ENCODE measurements at regions not wholly inside any gene's neighbourhood (a gene's known extent, or its start where the extent isn't known, plus 50 kb on each side); places are given as distances from the start of the nearest gene placed in this dataset.
A peak's percentile ranks its signal among the peaks of the same experiment; 100 is the strongest.
"Not testable (repeated sequence)": the region's sequence is repeated elsewhere in the genome, so short reads cannot be mapped to it uniquely, and the experiment has no call there.

DNA sequence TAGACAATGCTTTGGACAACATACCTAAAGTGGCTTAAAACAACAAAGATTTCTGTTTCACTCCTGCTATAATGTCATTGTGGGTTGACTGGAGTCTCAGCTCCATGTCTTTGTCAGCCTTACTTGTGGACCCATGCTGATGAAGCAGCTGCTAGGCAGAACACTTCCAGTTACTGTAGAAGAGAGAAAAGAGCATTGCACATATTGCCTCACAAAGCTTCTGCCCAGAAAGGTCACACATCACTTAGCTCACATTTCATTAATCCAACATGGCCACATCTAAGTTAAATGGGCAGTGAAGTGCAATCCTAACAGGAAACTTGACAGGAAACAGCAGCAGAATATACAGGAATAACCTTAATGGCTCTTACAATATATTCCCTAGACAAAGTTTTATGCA lies 480.5 kb upstream of the HTR1E start:
- DNase-seq, result peak; percentile 3

DNA sequence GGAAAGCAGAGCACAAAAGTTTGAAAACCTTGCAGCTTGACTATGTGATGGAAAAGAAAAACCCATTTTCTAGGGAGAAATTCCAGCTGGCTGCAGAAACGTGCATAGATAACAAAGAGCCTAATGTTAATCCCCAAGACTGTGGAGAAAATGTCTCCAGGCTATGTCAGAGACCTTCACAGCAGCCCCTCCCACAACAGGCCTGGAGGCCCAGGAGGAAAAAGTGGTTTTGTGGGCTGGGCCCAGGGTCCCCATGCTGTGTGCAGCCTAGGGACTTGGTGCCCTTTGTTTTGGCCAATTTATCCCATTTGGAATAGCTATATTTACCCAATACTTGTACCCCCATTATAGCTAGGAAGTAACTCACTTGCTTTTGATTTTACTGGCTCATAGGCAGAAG lies 484.1 kb upstream of the HTR1E start:
- no peak for DNase-seq

DNA sequence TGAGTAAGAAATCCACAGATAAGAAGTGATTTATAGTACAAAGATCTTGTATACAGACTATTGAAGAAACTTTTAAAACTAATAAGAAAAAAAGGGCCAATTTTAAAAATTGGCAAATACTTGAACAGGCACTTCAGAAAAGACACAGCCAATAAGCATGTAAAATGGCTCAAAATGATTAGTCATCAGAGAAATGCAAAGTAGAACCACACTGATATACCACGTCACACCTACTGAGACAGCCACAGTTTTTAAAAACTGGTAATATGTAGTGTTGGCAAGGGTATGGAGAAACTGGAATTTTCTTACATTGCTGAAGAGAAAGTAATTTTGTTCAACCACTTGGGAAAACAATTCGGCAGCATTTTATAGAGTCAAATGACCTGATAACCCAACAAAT lies 488.9 kb upstream of the HTR1E start:
- DNase-seq, result no peak

DNA sequence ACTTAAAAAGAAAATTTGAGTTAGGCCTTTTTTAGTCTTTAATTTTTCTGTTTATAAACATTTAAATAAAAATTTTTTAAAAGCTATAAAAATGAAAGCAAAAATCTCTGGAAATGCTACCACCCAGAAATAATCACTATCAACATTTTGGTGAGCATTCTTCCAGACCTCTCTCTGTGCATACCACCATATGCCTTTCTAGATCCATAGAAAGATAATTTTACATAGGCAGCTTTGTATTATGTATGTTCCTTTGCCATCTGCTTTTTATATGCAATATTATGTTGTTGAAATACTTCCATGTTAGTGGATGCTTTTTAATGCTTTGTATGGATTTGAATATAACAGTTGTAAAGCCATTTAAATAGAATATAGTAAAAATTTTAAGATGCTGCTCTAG lies 496.7 kb upstream of the HTR1E start:
- DNase-seq, result no peak

DNA sequence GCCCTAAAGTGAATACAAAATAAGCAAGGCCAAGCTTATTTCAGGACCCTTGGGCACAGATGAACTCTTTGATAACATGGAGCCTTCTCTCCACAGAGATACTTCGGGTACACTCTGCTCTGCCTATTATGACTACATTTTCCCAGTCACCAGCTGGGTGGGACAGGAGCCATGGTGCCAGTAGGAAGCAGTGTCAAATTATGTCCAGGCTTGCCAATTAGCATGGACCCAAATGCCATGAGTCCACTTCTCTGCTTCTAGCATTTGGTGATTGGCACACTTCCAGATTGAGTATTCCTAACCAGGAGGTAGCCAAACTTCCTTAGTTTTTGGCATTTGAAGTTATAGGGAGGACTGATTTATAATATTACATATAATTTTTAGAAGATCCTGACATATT lies 513.8 kb upstream of the HTR1E start:
- no peak for DNase-seq

DNA sequence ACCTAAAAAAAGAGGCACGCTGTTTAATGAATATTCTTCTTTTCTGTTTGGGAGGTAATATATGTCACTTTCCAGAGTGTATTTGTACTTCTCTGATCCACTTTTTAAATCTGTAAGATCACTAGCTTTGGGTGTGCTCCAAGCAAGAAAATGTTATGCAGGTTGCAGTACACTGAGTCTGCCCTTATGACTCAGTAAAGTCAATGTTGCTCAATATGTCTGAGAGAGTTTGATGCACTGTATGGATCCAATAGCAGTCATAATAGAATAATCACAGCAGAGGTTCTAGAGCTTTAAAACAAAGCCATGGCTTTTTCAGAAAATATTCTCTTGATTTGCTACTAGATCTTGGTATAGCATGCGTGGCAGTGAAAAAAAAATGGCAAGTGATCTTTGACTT lies 525.3 kb upstream of the HTR1E start:
- no peak for DNase-seq

DNA sequence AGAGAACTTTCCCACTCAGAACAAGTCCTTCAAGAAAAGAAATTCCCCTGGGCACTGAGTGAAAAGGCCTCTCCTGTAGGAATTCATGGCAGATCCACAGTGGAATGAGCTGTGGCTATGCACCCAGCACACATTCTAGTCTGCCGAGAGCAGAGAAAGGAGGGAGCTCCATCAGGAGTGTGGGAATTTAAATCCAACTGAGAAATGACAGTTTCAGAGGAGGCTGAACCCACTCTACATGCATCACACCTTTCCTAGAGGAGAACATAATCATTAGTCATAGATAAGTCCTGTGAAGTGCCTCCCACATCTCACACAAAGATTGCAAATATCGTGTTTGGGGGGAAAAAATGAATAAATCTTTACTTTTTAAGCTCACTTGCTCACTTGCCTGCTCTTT lies 530.2 kb upstream of the HTR1E start:
- no peak for DNase-seq

DNA sequence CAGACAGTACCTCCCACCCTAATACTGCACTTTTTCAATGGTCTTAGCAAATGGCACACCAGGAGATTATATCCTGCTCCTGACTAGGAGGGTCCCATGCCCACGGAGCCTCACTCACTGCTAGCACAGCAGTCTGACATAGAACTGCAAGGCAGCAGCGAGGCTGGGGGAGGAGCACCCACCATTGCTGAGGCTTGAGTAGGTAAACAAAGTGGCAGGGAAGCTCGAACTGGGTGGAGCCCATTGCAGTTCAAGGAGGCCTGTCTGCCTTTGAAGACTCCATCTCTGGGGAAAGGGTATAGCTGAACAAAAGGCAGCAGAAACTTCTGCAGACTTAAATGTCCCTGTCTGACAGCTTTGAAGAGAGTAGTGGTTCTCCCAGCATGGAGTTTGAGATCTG lies 544.5 kb upstream of the HTR1E start:
- DNase-seq, result not testable (repeated sequence)

DNA sequence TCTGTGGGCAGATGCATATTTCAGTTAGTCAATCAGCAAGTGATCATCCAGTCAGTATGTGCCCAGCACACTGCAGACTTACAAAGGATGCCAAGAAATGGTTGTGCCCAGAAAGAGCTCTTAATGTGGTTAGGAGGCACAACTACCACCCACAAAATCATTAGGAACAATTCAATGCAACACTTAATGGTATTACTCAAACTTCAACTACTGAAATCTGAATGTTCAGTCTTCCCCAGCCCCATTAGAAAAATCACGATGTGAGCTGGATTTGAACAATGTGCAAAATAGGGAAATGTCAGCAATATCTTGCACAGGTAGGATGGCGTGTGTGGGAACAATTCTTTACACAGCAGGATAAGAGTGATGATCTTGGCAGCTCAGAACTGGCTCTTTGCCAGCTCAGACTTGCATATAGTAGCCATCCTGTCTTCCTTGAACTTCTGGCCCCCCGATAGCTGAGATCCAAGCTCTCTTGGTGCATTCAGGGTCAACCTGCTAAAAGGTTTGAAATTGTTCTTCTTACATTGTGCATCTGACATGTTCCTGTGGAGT lies 556.7 kb upstream of the HTR1E start:
- DNase-seq, result no peak

DNA sequence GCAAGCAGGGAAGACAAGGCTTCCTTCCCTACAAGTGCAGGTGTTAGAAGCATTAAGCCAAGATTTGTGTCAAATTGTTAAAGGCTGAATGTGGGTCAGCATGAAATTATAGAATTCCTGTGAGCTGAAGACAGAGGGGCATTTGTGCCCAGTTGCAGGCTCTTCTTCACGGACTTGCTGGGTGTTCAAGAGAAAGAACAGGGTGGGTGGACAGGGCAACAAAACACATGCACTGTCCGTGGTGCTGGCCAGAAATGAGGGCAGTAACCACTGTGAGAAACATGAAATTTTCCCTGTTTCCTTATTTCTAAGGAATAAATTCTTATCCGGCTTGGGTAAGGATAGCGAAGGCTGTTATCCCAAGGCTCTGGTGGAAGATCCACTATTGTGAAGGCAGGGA lies 579.5 kb upstream of the HTR1E start:
- no peak for DNase-seq

DNA sequence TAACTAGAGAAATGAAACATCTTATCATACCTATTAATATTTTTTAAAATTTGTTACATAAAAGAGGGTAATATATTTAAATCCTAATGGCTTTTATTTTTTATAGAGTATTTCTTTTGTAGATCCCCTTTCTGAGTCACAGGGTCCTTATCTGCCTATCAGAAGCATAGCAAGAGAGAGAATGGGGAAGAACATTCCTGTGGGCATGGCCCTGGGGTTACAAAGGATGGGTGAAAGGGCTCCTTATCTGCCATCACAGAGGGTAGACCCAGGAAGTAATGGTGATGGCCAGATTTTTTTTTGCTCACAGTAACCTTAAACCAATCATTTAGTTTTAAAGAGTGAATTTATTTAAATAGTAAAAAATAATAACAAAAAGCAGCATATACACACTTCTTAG lies 582.1 kb upstream of the HTR1E start:
- DNase-seq, result no peak

DNA sequence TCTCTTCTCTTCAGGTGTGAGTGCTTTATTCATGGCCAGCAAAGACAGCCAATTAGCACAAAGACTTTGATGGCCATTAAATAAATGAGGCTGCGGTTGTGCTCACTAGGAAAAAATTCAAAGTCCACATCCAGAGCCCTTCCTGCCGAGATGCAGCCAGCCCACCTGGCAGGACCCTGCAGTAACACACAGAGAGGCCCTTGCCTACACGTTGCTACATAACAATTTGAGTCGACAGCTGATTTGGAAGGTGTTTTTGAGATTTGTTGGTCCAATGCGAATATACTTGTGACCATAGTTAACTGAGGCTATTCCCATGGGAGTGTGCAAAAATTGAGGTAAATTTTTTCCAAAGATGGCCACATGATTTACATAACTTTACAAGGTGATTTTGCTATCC lies 605.4 kb upstream of the HTR1E start:
- DNase-seq, result no peak

DNA sequence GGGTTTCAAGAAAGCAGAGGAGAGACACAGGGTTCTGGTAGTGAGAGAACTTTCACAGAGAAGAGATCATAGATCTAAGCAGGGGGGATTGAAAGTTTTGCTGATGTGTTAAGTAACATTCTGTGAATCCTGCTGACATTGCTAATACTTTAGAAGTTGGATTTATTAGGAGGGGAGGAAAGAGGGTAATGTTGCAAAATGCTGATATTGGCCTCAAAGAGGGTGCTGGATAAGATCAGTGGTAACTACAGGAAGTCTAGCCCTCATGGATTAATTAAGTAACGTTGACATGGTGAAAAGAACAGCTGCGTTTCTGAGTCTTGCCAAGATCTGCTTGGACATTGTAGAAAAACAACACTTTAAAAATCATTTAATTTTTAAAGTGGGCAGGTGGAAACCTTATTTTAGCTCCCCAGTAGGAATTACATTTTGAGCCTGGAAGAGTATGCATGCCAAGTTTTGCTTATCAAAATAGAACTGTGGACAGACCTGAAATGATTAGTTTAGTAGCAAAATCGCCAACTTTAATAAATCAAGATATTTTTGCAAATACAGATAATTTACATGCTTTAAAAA lies 606.0 kb upstream of the HTR1E start:
- no peak for DNase-seq

DNA sequence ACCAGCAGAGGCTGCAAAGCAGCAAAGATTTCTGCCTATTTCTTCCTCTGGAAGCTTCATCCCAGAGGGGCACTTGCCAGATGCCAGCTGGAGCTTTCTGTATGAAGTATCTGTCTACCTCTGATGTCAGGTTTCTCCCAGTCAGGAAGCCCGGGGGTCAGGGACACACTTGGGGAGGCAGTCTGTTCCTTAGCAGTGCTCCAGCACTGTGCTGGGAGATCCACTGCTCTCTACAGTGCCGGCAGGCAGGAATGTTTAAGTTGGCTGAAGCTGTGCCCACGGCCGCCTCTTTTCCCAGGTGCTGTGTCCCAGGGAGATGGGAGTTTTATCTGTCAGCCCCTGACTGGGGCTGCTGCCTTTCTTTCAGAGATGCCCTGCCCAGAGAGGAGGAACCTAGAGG lies 631.1 kb upstream of the HTR1E start:
- no peak for DNase-seq

DNA sequence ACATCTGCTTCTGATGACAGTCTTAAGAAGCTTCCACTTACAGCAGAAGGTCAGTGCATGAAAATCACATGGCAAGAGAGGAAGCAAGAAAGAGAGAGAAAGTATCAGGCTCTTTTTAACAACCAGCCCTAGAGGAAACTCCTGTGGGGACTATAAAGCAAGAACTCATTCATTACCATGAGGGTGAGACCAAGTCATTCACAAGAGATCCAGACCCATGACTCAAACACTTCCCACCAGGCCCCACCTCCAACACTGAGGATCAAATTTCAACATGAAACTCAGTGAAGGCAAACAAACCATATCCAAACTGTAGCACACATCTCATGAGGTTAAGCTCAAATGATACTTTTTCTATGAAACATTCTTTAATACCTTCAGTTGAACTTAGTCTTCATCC lies 643.2 kb upstream of the SYNCRIP start:
- DNase-seq, result peak; percentile 14

DNA sequence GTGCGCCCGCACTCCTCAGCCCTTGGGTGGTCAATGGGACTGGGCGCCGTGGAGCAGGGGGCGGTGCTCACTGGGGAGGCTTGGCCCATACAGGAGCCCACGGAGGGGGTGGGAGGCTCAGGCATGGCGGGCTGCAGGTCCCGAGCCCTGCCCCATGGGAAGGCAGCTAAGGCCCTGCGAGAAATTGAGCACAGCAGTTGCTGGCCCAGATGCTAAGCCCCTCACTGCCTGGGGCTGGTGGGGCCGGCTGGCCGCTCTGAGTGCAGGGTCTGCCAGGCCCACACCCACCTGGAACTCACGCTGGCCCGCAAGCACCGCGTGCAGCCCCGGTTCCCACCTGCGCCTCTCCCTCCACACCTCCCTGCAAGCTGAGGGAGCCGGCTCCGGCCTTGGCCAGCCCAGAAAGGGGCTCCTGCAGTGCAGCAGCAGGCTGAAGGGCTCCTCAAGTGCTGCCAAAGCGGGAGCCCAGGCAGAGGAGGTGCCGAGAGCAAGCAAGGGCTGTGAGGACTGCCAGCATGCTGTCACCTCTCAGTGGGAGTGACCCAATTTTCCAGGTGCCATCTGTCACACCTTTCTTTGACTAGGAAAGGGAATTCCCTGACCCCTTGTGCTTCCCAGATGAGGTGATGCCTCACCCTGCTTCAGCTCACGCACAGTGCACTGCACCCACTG lies 642.3 kb upstream of the SYNCRIP start:
- DNase-seq, result not testable (repeated sequence)

DNA sequence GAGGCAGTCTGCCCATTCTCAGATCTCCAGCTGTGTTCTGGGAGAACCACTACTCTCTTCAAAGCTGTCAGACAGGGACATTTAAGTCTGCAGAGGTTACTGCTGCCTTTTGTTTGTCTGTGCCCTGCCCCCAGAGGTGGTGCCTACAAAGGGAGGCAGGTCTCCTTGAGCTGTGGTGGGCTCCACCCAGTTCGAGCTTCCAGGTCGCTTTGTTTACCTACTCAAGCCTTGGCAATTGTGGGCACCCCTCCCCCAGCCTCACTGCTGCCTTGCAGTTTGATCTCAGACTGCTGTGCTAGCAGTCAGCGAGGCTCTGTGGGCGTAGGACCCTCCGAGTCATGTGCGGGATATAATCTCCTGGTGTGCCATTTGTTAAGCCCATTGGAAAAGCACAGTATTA lies 640.9 kb upstream of the SYNCRIP start:
- DNase-seq, result not testable (repeated sequence)

DNA sequence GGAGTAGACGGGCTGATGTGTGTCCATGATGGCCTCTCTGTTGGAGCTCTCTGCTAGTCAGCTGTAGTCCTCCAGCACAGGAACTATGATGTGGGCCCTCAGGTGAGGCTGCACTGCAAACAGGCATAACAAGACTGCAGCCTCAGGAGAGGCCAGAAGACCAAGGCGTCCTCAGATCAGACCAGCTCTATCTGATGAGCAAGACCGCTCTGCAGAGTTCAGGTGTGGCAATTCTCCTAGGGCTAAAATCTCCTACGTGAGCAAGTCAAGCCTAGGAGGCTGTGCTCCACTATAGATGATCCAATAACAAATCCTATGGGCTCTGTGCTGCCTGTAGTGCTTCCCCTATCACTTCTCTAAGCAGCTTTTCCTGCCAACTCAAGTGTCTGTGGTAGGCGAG lies 633.4 kb upstream of the SYNCRIP start:
- no peak for DNase-seq

DNA sequence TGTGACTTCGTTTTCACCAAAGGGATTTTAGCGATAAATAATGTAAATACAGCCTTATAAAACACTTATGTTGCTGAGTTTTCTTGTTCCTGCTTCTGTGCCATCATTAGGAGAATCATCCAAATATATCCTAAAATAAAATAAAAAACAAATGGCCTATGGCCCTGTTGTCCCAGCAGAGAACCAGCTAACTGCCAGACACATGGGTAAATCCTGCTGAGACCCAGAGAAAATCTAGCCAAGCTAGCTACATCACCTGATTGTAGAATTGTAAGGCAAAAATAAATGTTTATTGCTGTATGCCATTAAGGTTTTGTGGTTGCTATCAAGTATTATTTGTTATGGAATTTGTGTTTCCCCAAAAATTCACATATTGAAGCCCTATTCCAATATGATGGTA lies 631.2 kb upstream of the SYNCRIP start:
- no peak for DNase-seq

DNA sequence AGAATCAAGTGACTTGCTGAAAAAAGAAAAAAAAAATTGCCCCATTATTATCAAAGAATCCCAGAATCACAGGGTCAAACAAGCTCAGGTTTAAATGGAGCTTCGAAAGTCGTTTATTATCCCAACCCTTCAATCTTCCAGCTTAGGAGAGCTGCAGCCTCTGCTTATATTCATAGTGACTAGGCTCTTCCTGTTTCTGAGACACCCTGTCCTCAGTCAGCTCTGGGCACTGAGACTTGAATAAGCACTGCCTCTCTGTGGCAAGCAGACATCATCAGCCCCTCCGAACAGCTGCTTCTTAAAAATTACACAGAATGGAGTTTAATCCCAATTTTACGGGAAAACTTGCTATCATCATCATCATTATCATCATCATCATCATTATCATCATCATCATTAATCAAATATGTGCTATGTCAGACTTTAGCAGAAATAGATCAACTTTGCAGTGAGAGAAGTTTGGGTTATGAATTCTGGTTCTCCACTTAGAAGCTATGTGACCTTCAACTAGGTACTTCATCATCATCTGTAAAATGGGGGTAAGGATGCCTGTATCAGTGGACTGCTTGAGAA lies 614.0 kb upstream of the SYNCRIP start:
- DNase-seq, result no peak

DNA sequence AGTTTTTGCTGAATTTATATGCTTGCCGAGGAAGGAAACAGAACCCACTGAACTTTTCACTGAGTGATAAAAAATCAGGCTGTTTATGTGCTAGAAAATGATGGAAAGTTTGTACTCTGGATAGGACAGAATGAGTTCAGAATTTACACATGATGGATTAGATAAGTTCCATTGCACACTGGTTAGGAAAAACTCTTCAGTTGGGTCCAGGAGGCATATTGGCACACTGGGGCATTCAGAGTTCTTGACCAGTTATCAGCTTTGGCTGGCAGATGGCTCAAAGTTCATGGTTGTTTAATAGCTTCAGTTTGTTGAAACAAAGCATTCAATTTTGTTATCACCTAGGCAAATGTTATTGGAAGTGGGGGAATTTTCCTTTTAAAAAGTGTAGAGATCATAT lies 613.3 kb upstream of the SYNCRIP start:
- DNase-seq, result no peak

DNA sequence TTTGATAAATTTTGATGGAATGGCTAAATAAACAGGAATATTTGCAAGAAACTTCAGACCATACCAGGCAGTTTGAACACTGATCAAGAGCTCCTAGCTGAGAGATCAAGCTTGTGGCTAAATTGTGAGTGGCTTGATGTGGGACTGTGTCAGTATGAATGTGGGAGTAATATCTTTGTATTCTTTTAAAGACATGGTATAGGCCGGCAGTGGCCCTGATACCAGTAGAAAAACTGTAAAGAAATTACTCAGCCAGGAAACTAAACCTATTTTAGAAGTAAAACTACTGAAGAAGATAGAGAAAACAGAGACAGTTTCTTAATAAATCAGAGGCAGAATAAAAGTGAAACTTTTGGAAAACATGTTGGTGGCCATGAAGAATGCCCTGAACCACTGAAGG lies 608.4 kb upstream of the SYNCRIP start:
- DNase-seq, result no peak

DNA sequence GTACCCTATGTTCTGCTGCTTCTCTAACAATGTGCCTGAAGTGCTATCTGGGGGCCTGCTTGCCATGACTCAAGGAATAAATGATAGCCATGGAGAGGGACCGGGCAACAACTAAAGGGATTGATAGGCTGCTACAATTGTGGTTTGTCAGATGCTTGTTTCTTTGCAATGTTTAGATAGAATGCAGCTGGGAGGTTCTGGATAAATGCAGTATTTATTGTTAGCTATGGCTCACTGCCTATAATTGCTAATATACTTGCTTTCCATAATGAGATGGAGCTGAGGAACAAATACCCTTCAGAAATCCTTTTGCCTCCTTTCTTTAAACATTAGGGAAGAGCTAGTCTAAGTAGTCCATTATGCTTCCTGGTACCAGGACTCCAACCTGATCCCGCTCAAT lies 575.2 kb upstream of the SYNCRIP start:
- DNase-seq, result no peak

DNA sequence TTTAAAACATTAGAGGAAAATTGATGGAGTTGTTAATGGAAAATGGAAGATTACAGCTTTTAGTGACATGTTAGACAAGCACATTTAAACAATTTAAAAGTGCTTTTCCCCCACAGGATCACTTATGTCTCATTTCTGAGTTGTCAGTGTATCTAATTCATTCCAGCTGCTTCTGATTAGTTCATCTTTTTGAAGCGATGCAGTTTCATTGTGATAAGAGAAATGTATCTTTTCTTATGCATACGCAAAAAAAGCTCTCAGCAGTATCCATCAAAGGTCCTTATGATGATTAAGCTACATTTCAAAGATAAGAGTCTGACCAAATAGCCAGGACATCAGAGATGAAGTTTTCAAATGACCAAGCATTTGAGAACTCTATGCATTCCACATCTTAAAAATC lies 572.6 kb upstream of the SYNCRIP start:
- DNase-seq, result no peak

DNA sequence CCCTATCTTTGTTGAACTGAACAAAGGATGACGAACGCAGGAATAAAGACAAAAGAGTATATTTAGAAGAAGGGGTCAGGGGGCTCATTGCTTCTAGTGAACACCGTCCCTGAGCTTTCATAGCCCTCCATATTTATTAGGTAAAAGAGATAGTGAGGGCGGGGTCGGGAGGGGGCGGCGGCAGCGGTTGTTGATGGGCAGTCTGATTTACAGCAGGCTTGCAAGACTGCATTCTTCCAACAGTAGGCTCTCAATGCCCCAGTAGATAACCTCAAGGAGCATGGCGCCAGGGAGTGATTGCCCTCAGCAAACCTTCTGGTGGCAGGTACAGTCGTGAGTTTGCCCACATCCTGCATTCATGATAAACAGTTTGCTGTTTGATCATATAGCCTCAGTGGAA lies 563.3 kb upstream of the SYNCRIP start:
- DNase-seq, result no peak

Measured in DMS53 (cell line).